Fibroblast of lung (primary cell): ENCODE measurements at regions not wholly inside any gene's neighbourhood (a gene's known extent, or its start where the extent isn't known, plus 50 kb on each side); places are given as distances from the start of the nearest gene placed in this dataset.

Experiments
- DNase-seq, 2 donors: peaks; one replicate each; pipeline versions ENCODE4 v3.0.0 to v3.0.0-alpha.2; 2010; ENCODE audit warnings: low read depth in 2 of 2
- H2AFZ ChIP-seq: 2 replicates; pipeline ENCODE4 v1.5.1; 2012; ENCODE audit warnings: low read length, control low read depth, inconsistent platforms
- H3K27ac ChIP-seq: 2 replicates; pipeline ENCODE4 v1.5.1; 2011; ENCODE audit warnings: low read length, control low read depth; ENCODE audit not compliant: insufficient read depth
- H3K27me3 ChIP-seq: 2 replicates; pipeline ENCODE4 v1.5.1; 2011; ENCODE audit warnings: mild to moderate bottlenecking, low read length; ENCODE audit not compliant: control insufficient read depth, insufficient read depth
- H3K36me3 ChIP-seq: 2 replicates; pipeline ENCODE4 v1.5.1; 2011; ENCODE audit warnings: low read length; ENCODE audit not compliant: control insufficient read depth, insufficient read depth
- H3K4me1 ChIP-seq: 2 replicates; pipeline ENCODE4 v1.5.1; 2011; ENCODE audit warnings: low read length; ENCODE audit not compliant: control insufficient read depth, insufficient read depth; ENCODE audit errors: extremely low read depth
- H3K4me2 ChIP-seq: 2 replicates; pipeline ENCODE4 v1.5.1; 2011; ENCODE audit warnings: low read length, control low read depth; ENCODE audit not compliant: insufficient read depth; ENCODE audit errors: extremely low read depth
- H3K4me3 ChIP-seq, 4 experiments: fragments of 200-600 bp in 1 of 4; sonication (generic) in 1 of 4; replicated peaks in 1 of 4; 2 replicates each; pipeline ENCODE4 v1.5.1; 2011 to 2016; ENCODE audit warnings: low read length in 4 of 4, low read depth in 3 of 4, mild to moderate bottlenecking in 3 of 4, control low read depth in 2 of 4, inconsistent platforms in 1 of 4, mixed read lengths in 1 of 4; ENCODE audit not compliant: insufficient read depth in 1 of 4; ENCODE audit errors: control extremely low read depth in 1 of 4
- H3K79me2 ChIP-seq: 2 replicates; pipeline ENCODE4 v1.5.1; 2012; ENCODE audit warnings: mild to moderate bottlenecking, low read length, inconsistent platforms; ENCODE audit not compliant: control insufficient read depth, insufficient read depth
- H3K9ac ChIP-seq: 2 replicates; pipeline ENCODE4 v1.5.1; 2011; ENCODE audit warnings: mild to moderate bottlenecking, low read length, control low read depth; ENCODE audit not compliant: insufficient read depth
- H3K9me3 ChIP-seq: 2 replicates; pipeline ENCODE4 v1.5.1; 2012; ENCODE audit warnings: low read depth, low read length; ENCODE audit not compliant: control insufficient read depth, insufficient read depth
- H4K20me1 ChIP-seq: 2 replicates; pipeline ENCODE4 v1.5.1; 2011; ENCODE audit warnings: low read length; ENCODE audit not compliant: control insufficient read depth, insufficient read depth; ENCODE audit errors: extremely low read depth
- EZH2 ChIP-seq: IDR thresholded peaks from 2 replicates; pipeline ENCODE4 v1.5.1; 2012; ENCODE audit warnings: low read length, control low read depth, mild to moderate bottlenecking; ENCODE audit errors: missing control alignments
- TF ChIP-seq, protein P1 (sequence below), 2 donors: IDR thresholded peaks in 1 of 2; conservative IDR thresholded peaks in 1 of 2; 1 replicate in 1 of 2; 2 replicates in 1 of 2; pipeline ENCODE4 v1.5.1; 2011 to 2012; ENCODE audit warnings: low read length in 2 of 2, control low read depth in 1 of 2, inconsistent platforms in 1 of 2, low read depth in 1 of 2, mild to moderate bottlenecking in 1 of 2

DNA sequence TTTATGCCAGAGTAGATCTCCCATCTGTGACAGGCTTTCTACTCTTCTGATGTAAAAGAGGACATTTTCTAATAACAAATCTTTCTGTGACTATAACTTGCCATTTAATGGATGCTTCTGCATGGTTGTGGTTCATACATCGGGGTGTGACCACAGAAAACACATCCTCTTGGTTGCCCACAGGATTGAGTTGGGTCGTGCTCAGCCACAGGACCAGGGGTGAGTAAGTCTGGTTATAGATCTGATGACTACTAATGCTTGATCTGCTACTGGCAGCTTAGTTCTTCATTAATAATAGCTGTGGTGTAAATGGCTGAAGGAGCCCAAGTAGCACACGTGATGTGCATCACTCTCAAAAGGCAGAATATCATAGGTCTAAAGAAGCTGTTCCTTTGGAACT is 328.2 kb downstream of the RWDD3 start:
- H3K9me3 ChIP-seq: no peaks in the 10 kb centered on the region
- no peak overlapping the region for H3K4me3 ChIP-seq
- no peaks in the 10 kb centered on the region for H3K4me1 ChIP-seq
- no peaks in the 10 kb centered on the region for H4K20me1 ChIP-seq
- no peaks in the 10 kb centered on the region for H3K27me3 ChIP-seq
- TF ChIP-seq, protein P1, sequence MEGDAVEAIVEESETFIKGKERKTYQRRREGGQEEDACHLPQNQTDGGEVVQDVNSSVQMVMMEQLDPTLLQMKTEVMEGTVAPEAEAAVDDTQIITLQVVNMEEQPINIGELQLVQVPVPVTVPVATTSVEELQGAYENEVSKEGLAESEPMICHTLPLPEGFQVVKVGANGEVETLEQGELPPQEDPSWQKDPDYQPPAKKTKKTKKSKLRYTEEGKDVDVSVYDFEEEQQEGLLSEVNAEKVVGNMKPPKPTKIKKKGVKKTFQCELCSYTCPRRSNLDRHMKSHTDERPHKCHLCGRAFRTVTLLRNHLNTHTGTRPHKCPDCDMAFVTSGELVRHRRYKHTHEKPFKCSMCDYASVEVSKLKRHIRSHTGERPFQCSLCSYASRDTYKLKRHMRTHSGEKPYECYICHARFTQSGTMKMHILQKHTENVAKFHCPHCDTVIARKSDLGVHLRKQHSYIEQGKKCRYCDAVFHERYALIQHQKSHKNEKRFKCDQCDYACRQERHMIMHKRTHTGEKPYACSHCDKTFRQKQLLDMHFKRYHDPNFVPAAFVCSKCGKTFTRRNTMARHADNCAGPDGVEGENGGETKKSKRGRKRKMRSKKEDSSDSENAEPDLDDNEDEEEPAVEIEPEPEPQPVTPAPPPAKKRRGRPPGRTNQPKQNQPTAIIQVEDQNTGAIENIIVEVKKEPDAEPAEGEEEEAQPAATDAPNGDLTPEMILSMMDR (conservative IDR thresholded peaks at IDR 0.05 in 1 of 2, IDR thresholded peaks at IDR 0.05 in 1 of 2; ENCODE audit: low read depth in 1 of 2, low read length in 2 of 2): no peak
- no peak for TF ChIP-seq EZH2
- DNase-seq: no peak
- H2AFZ ChIP-seq: no peak overlapping the region
- H3K27ac ChIP-seq: no peak overlapping the region
- H3K79me2 ChIP-seq: no peaks in the 10 kb centered on the region
- H3K9ac ChIP-seq: no peak overlapping the region
- H3K36me3 ChIP-seq: no peaks in the 10 kb centered on the region
- H3K4me2 ChIP-seq: no peak overlapping the region

DNA sequence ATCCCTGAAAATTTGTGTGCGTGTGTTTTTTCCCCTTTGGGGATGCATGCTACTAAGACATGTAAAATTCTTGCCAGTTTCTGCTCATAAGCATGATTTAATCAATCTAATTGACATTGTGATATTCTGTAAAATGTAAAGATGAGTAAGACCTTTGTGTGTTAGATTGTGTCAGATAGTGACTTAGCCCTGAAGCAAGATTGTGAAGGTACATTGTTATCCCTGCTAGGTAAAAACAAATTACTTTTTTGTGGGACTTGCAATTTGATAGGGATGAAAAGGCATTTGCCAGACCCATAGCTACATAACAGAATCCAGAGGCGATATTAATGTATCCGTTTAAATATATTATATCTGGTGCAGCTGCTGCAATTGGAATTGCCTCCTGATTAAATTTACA is 338.0 kb downstream of the RWDD3 start:
- Histone ChIP-seq H2AFZ (no peak overlapping the region), H3K27me3 (no peaks in the 10 kb centered on the region), H3K4me2 (no peak overlapping the region), H3K4me1 (no peaks in the 10 kb centered on the region), H3K36me3 (no peaks in the 10 kb centered on the region), H3K9ac (no peak overlapping the region), H3K4me3 (no peak overlapping the region), H3K9me3 (no peaks in the 10 kb centered on the region), H3K27ac (no peak overlapping the region), H3K79me2 (no peaks in the 10 kb centered on the region), H4K20me1 (no peaks in the 10 kb centered on the region)
- no peak for DNase-seq
- TF ChIP-seq EZH2: no peak
- TF ChIP-seq, protein P1 (conservative IDR thresholded peaks at IDR 0.05 in 1 of 2, IDR thresholded peaks at IDR 0.05 in 1 of 2; ENCODE audit: low read depth in 1 of 2, low read length in 2 of 2): no peak

DNA sequence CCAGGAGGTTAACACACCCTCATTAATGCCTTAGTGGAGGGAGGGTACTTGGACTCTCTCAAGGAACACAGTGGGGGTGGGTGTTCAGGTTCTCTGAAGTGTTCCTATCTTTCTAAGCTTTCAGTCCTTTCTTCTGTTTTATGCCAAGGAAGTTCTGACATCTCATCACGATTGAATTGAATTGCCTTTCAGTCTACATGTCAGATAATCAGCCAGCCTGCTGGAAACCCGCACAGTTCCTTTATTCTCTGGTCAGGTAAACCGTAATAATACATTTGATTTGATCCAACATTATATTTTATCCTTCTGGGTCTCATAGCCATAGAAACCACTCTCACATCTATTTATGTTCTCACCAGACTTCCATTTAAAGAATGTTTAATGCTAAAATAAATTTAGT is 339.0 kb downstream of the RWDD3 start:
- Histone ChIP-seq H3K79me2 (no peaks in the 10 kb centered on the region), H4K20me1 (no peaks in the 10 kb centered on the region), H3K36me3 (no peaks in the 10 kb centered on the region), H3K4me2 (no peak overlapping the region), H3K9me3 (no peaks in the 10 kb centered on the region), H3K27ac (no peak overlapping the region), H2AFZ (no peak overlapping the region), H3K27me3 (no peaks in the 10 kb centered on the region), H3K4me1 (no peaks in the 10 kb centered on the region), H3K4me3 (no peak overlapping the region), H3K9ac (no peak overlapping the region)
- TF ChIP-seq, protein P1 (conservative IDR thresholded peaks at IDR 0.05 in 1 of 2, IDR thresholded peaks at IDR 0.05 in 1 of 2; ENCODE audit: low read depth in 1 of 2, low read length in 2 of 2): no peak
- TF ChIP-seq EZH2: no peak
- no peak for DNase-seq
